ENCODE measurements at regions not wholly inside any gene's neighbourhood (a gene's known extent, or its start where the extent isn't known, plus 50 kb on each side); places are given as distances from the start of the nearest gene placed in this dataset.
A peak's percentile ranks its signal among the peaks of the same experiment; 100 is the strongest.

DNA sequence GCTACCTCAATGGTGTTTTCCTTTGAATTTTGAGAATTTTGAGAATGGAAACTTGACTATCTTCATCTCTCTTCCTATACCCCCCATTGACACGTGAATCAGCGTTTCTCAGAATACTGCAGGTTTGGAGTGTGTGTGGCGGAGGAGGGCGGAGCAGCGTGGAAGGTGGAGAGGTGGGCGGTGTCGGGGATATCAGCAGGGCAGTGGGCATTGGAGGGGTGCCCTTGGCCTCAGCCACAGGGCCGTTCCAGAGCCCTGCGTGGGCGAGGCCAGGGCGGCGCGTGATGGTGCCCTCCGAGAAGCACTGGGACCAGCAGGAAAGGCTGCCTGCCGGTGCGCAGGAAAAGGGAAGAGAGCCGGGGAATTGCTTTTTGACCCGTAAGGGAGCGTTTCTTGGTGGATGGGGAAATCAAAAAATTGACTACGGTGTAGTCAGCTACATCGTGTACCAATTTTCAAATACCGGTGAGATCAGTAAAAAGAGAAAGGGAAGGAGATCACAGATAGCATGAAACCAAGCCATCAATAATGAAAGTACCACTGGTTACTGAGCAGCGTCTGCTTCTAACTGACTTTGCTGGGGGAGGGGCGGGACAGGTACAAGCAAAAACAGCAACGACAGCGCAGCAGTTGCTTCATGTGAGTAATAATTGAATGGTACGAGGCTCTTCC is 82.7 kb upstream of the DUSP22 start:
- TF ChIP-seq POLR2AphosphoS5 (IDR thresholded peaks at IDR 0.05; ENCODE audit: low read depth, low read length) (no peak), SPI1 (IDR thresholded peaks at IDR 0.05; ENCODE audit: low read depth, low read length) (0 out of 2 replicates have a peak, but pooled peaks have one; percentile 5), POLR2A (IDR thresholded peaks at IDR 0.05; ENCODE audit: low read depth, low read length) (0 out of 2 replicates have a peak, but pooled peaks have one; percentile 27)

Data from GM12891 (cell line).